Stimulated activated naive CD4-positive, alpha-beta T cell (primary cell): ENCODE measurements at regions not wholly inside any gene's neighbourhood (a gene's known extent, or its start where the extent isn't known, plus 50 kb on each side); places are given as distances from the start of the nearest gene placed in this dataset.
A peak's percentile ranks its signal among the peaks of the same experiment; 100 is the strongest.

ENCODE experiments used
- DNase-seq, 6 experiments: peaks; one replicate each; lab custom pipeline; 2025; lab: John Stamatoyannopoulos, UW

GRCh38 chr7:76149847-76150691 is 51.6 kb upstream of the SRRM3 start:
- DNase-seq, result peak in 1 of 6 experiments; percentile 29
